ENCODE measurements at regions not wholly inside any gene's neighbourhood (a gene's known extent, or its start where the extent isn't known, plus 50 kb on each side); places are given as distances from the start of the nearest gene placed in this dataset.

DNA sequence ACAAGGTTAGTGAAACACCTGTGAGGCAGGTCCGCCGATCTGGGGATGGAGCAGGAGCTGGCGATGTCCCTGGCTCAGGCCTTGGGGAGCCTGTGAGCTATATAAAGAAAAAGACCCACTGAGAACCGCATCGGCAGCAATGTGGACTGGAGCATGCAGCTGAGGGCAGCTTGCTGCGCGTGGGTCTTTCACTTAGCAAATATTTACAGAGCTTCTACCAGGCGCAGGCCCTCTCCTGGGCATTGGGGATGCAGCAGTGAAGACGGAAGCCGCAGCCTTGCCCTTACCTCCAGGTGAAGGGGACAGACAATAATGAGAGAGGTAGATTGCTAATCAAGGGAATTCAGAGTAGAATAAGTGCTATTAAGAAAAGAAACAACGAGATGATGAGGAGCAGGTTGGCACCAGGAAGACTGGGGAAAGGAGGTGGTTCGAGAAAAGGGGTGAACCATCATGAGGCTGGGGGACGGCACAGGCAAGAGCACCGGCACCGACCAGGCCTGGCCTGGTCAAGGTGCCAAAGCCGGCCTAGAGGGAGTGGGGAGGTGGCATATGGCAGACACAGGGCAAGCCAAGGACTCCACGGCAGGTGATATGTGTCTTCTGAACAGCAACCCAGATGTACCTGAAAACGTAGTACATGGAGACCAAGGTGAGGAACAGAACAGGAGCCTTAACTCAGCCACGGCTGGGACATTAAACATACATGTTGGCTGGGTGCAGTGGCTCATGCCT is 60.7 kb upstream of the PAX7 start:
- TF ChIP-seq, protein P1, sequence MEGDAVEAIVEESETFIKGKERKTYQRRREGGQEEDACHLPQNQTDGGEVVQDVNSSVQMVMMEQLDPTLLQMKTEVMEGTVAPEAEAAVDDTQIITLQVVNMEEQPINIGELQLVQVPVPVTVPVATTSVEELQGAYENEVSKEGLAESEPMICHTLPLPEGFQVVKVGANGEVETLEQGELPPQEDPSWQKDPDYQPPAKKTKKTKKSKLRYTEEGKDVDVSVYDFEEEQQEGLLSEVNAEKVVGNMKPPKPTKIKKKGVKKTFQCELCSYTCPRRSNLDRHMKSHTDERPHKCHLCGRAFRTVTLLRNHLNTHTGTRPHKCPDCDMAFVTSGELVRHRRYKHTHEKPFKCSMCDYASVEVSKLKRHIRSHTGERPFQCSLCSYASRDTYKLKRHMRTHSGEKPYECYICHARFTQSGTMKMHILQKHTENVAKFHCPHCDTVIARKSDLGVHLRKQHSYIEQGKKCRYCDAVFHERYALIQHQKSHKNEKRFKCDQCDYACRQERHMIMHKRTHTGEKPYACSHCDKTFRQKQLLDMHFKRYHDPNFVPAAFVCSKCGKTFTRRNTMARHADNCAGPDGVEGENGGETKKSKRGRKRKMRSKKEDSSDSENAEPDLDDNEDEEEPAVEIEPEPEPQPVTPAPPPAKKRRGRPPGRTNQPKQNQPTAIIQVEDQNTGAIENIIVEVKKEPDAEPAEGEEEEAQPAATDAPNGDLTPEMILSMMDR (IDR thresholded peaks at IDR 0.05; ENCODE audit: control extremely low read depth in 1 of 3, insufficient read depth in 1 of 3, low read depth in 1 of 3, low read length in 3 of 3) = peak in 1 of 3 experiments; percentile 24; a peak in 2 of 4 replicates
- TF ChIP-seq RAD21 (IDR thresholded peaks at IDR 0.05 in 1 of 2, conservative IDR thresholded peaks at IDR 0.05 in 1 of 2; ENCODE audit: low read depth in 2 of 2, low read length in 2 of 2) = peak; percentile 13 to 31; a peak in 1 of 4 replicates
- no peak for TF ChIP-seq TEAD4 (IDR thresholded peaks at IDR 0.05; ENCODE audit: low read depth, low read length)
- no peak for TF ChIP-seq POU5F1 (IDR thresholded peaks at IDR 0.05; ENCODE audit: low read depth, low read length)
- Histone ChIP-seq H3K27me3 (replicated peaks in 1 of 4; ENCODE audit: control insufficient read depth in 3 of 4, extremely low read depth in 1 of 4, insufficient read depth in 3 of 4, low read length in 3 of 4) (no peaks in the 10 kb centered on the region; a peak in 1 of 7 replicates), H2BK5ac (ENCODE audit: low read depth, low read length) (no peak overlapping the region; the same call in 1 of the 2 replicates), H2BK12ac (ENCODE audit: low read depth, low read length) (peak overlapping the region; percentile 33; the same call in 1 of the 2 replicates), H4K5ac (ENCODE audit: insufficient read length, low read depth, low read length) (no peak overlapping the region), H2AK5ac (ENCODE audit: low read depth, low read length) (peak overlapping the region; percentile 75; the same call in 1 of the 2 replicates), H3K23ac (ENCODE audit: insufficient read length) (no peak overlapping the region), H3K4me1 (replicated peaks in 1 of 4; ENCODE audit: control insufficient read depth in 3 of 4, insufficient read depth in 4 of 4, low read length in 3 of 4) (no peaks in the 10 kb centered on the region; a peak in 2 of 7 replicates), H3K9ac (replicated peaks in 1 of 4; ENCODE audit: extremely low read depth in 1 of 4, low read depth in 3 of 4, low read length in 3 of 4) (no peak overlapping the region), H2BK120ac (replicated peaks; ENCODE audit: low read depth, low read length) (no peak overlapping the region), H3K79me2 (ENCODE audit: control insufficient read depth in 1 of 2, insufficient read depth in 2 of 2, low read length in 2 of 2) (no peaks in the 10 kb centered on the region), H3K56ac (replicated peaks; ENCODE audit: insufficient read length, low read depth, low read length) (no peak overlapping the region), H3K18ac (ENCODE audit: extremely low read depth, low read length) (no peak overlapping the region), H2BK15ac (ENCODE audit: low read length) (peak overlapping the region; percentile 25; the same call in 1 of the 2 replicates), H4K20me1 (replicated peaks in 1 of 2; ENCODE audit: control insufficient read depth in 1 of 2, insufficient read depth in 2 of 2, low read length in 2 of 2) (no peaks in the 10 kb centered on the region), H3K9me3 (ENCODE audit: insufficient read depth in 2 of 2, low read depth in 1 of 2, low read length in 1 of 2) (no peaks in the 10 kb centered on the region), H4K8ac (ENCODE audit: extremely low read depth, insufficient read depth, low read length) (no peak overlapping the region), H3K4me2 (ENCODE audit: insufficient read depth in 1 of 2, low read depth in 2 of 2, low read length in 2 of 2) (no peak overlapping the region), H3K27ac (ENCODE audit: low read depth, low read length) (no peak overlapping the region), H3K23me2 (ENCODE audit: low read depth, low read length) (no peaks in the 10 kb centered on the region; the same call in 1 of the 2 replicates), H3K36me3 (ENCODE audit: control insufficient read depth in 2 of 4, insufficient read depth in 4 of 4, low read length in 3 of 4) (no peaks in the 10 kb centered on the region), H2BK20ac (ENCODE audit: low read length) (no peak overlapping the region), H3K4me3 (ENCODE audit: extremely low read depth in 1 of 4, insufficient read depth in 2 of 4, low read depth in 3 of 4, low read length in 4 of 4) (no peak overlapping the region), H4K91ac (replicated peaks; ENCODE audit: insufficient read length, low read length) (no peak overlapping the region), H3K4ac (replicated peaks; ENCODE audit: insufficient read length, low read depth, low read length) (no peak overlapping the region), H3K79me1 (ENCODE audit: low read depth, low read length) (no peaks in the 10 kb centered on the region), H2AFZ (ENCODE audit: low read length) (no peak overlapping the region), H3K14ac (ENCODE audit: insufficient read length) (no peak overlapping the region)
- CTCF ChIA-PET (ENCODE audit: partially characterized antibody) = interaction anchor here (0.6 to 38.3 kb wide), 6 partner anchors 12 to 964 kb away, joined by 3 to 984 read pairs (median 4); no protein-coding TSS in a partner anchor
- POLR2A ChIA-PET (ENCODE audit: partially characterized antibody) = no interaction called here
- no peak for DNase-seq (ENCODE audit: low read depth in 1 of 2, low spot score in 2 of 2)
- WGBS, 2 experiments (ENCODE audit: extremely low coverage in 1 of 2, insufficient coverage in 1 of 2, insufficient read length in 1 of 2, insufficient replicate concordance in 2 of 2, low coverage in 1 of 2, low lambda C conversion rate in 2 of 2, missing lambda C conversion rate in 1 of 2) = 75% methylated on average over 19 of the region's 19 CpGs; no CpG with 5 or more reads in 1 of the 2 experiments
- no peak for FAIRE-seq
